Stimulated activated effector memory CD8-positive, alpha-beta T cell treated with anti-CD3 and anti-CD28 coated beads, Interleukin-12 subunit alpha, Interleukin-12 subunit beta, amount 100 ng/mL, for 72 hours (primary cell): ENCODE measurements at regions not wholly inside any gene's neighbourhood (a gene's known extent, or its start where the extent isn't known, plus 50 kb on each side); places are given as distances from the start of the nearest gene placed in this dataset.

Experiments used
- ATAC-seq: fragments of 150-1000 bp; cut with Tn5 transposase; 2 replicates; pipeline ENCODE4 v1.10.0; 2021
- DNase-seq, 2 donors: peaks; one replicate each; pipeline ENCODE4 v3.0.0; 2021 to 2022; ENCODE audit warnings: low spot score in 2 of 2
- H3K27ac Mint-ChIP-seq: one replicate; pipeline ENCODE4 v1.8.0; 2022; ENCODE audit warnings: mild to moderate bottlenecking, mixed read lengths
- H3K36me3 Mint-ChIP-seq: one replicate; pipeline ENCODE4 v1.8.0; 2022; ENCODE audit warnings: mild to moderate bottlenecking, mixed read lengths
- H3K4me1 Mint-ChIP-seq: one replicate; pipeline ENCODE4 v1.8.0; 2022; ENCODE audit warnings: mixed read lengths
- H3K4me3 Mint-ChIP-seq: one replicate; pipeline ENCODE4 v1.8.0; 2022; ENCODE audit warnings: mild to moderate bottlenecking, mixed read lengths
- H3K9me3 Mint-ChIP-seq: one replicate; pipeline ENCODE4 v1.8.0; 2022; ENCODE audit warnings: mixed read lengths

DNA sequence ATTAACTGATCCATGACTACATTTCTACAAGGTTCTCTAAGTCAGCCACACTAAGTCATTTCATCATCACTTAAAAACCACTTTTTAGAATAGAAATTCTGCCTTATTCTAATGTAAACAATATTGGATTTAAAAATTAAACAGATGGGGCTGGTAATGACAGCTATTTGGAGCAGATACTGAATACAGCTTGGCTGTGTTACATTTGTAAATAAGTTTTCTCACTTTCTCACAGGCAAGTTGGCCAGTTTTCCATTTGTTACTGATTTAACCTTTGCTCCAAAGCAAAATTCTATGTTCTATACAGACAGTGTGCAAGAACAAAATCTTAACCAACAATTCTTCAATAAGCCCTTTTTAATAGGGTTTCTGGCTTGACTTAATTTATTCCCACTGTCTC, 370.7 kb downstream of the GRIA2 start:
- Mint-ChIP-seq H3K4me3 (no peak overlapping the region), H3K4me1 (no peaks in the 10 kb centered on the region), H3K36me3 (no peaks in the 10 kb centered on the region), H3K27ac (no peak overlapping the region), H3K9me3 (peaks cover 17% of the 10 kb centered on the region)
- DNase-seq (no peak), ATAC-seq (no peak)

GRCh38 chr4:157590679-157591078, 370.2 kb downstream of the GRIA2 start:
- DNase-seq (no peak), ATAC-seq (no peak)
- Mint-ChIP-seq H3K36me3 (no peaks in the 10 kb centered on the region), H3K27ac (no peak overlapping the region), H3K4me1 (no peaks in the 10 kb centered on the region), H3K9me3 (peaks cover 17% of the 10 kb centered on the region), H3K4me3 (no peak overlapping the region)

DNA sequence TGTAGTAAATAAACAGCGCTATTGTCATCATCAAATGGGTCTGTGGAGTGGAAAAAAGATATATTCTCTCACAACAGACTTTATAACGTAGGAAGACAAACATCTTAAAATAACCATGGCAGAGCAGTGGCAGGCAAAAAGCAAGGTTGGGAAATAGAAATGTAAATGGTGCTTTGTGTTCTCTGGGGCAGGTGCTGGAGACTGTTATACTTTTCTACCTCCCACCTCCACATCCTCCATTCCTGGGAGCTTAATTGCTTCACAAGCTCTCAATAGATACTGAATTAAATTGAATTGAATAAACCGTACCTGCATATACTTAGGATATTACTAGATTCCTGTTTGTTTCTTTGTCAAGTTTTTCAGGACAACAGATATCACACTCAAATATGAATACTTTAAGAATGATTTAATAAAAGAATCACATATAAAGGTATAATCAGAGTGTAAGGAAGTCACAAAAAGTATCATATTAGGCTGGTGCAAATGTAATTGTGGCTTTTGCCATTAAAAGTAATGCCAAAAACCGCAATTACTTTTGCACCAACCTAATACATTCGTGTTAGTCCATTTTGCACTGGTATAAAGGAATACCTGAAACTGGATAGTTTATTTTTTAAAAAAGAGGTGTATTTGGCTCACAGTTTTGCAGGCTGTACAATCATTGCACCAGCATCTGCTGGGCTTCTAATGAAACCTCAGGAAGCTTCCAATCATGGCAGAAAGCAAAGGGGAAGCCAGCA, 367.3 kb downstream of the GRIA2 start:
- Mint-ChIP-seq H3K36me3 (no peaks in the 10 kb centered on the region), H3K27ac (no peak overlapping the region), H3K9me3 (peaks cover 13% of the 10 kb centered on the region), H3K4me1 (no peaks in the 10 kb centered on the region), H3K4me3 (no peak overlapping the region)
- no peak for DNase-seq
- ATAC-seq, result no peak

- H3K36me3 Mint-ChIP-seq, result no peaks in the 10 kb centered on the region
- H3K27ac Mint-ChIP-seq, result no peak overlapping the region
- no peak overlapping the region for H3K4me3 Mint-ChIP-seq
- H3K9me3 Mint-ChIP-seq, result peaks cover 17% of the 10 kb centered on the region
- DNase-seq, result no peak
- no peaks in the 10 kb centered on the region for H3K4me1 Mint-ChIP-seq
- ATAC-seq, result no peak
Measured at GRCh38 chr4:157582141-157582540, 361.6 kb downstream of the GRIA2 start.

- Mint-ChIP-seq H3K36me3 (no peaks in the 10 kb centered on the region), H3K4me1 (no peaks in the 10 kb centered on the region), H3K27ac (no peak overlapping the region), H3K9me3 (peaks cover 14% of the 10 kb centered on the region), H3K4me3 (no peak overlapping the region)
- ATAC-seq (no peak), DNase-seq (no peak)
Measured at GRCh38 chr4:157576671-157577217, 356.2 kb downstream of the GRIA2 start.

DNA sequence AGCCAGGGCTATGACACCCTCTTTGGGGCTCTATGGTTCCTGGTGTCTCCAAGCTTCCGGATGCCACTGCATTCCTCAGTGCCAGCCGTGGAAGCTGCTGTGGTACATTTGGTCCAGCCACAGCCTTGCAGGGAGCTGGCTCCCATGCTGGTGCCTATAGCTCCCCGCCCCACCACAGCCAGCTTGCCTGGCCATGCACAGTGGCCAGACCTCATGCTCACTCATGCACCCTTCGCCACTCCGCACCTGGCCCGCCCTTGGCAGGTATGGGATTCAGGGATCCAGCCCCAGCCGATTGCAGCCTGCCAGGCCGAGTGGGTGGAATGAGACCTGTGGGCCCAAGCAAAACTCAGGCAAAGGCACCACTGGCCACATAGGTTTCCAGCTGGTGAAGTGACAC, 354.8 kb downstream of the GRIA2 start:
- Mint-ChIP-seq H3K9me3 (peaks cover 9% of the 10 kb centered on the region), H3K27ac (no peak overlapping the region), H3K36me3 (no peaks in the 10 kb centered on the region), H3K4me3 (no peak overlapping the region), H3K4me1 (no peaks in the 10 kb centered on the region)
- ATAC-seq (no peak), DNase-seq (no peak)

DNA sequence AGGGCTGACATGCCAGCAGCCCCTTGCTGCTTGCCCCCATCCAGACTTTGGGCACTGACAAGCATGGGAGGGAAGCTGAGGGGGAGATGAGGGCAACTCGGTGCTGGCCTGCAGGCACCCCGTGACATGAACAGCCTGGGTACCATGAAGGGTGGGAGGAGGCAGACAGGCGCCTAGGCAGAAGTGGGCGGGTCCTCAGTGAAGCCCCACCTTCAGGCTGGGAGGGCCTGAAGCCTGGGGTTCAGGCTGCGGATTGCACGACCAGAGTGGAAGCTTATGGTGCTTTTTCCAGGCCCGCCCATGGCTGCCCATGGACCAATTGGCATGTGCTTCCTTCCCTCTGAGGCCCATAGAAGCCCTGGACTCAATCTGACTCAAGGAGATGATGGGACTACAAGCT, 354.1 kb downstream of the GRIA2 start:
- no peak overlapping the region for H3K4me3 Mint-ChIP-seq
- no peak for DNase-seq
- peaks cover 5% of the 10 kb centered on the region for H3K9me3 Mint-ChIP-seq
- no peak overlapping the region for H3K27ac Mint-ChIP-seq
- no peaks in the 10 kb centered on the region for H3K36me3 Mint-ChIP-seq
- no peak for ATAC-seq
- H3K4me1 Mint-ChIP-seq, result no peaks in the 10 kb centered on the region

DNA sequence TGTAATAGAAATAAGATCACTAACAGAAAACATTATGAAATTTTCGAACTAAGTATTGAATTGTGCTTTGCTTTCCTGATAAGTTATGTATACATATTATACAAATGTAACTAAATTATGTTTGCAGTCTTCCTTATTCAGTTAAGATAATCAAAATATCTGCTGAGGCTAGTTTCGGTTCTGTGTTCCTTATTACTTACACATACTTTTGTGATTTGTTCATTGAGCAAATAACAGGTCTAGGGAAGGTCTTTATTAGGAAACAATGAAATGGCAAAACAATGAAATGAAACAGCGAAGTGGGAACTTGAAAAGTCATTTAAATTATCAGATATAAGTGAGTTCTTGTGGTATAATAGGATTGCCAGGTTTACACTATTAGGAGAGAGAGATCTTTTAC, 352.4 kb downstream of the GRIA2 start:
- no peaks in the 10 kb centered on the region for H3K4me1 Mint-ChIP-seq
- DNase-seq, result no peak
- H3K9me3 Mint-ChIP-seq, result peaks cover 5% of the 10 kb centered on the region
- H3K27ac Mint-ChIP-seq, result no peak overlapping the region
- ATAC-seq, result no peak
- no peaks in the 10 kb centered on the region for H3K36me3 Mint-ChIP-seq
- no peak overlapping the region for H3K4me3 Mint-ChIP-seq

- H3K27ac Mint-ChIP-seq, result no peak overlapping the region
- H3K9me3 Mint-ChIP-seq, result peaks cover 5% of the 10 kb centered on the region
- no peaks in the 10 kb centered on the region for H3K36me3 Mint-ChIP-seq
- DNase-seq, result no peak
- H3K4me3 Mint-ChIP-seq, result no peak overlapping the region
- no peak for ATAC-seq
- H3K4me1 Mint-ChIP-seq, result no peaks in the 10 kb centered on the region
Measured at GRCh38 chr4:157572284-157572683, 351.8 kb downstream of the GRIA2 start.

DNA sequence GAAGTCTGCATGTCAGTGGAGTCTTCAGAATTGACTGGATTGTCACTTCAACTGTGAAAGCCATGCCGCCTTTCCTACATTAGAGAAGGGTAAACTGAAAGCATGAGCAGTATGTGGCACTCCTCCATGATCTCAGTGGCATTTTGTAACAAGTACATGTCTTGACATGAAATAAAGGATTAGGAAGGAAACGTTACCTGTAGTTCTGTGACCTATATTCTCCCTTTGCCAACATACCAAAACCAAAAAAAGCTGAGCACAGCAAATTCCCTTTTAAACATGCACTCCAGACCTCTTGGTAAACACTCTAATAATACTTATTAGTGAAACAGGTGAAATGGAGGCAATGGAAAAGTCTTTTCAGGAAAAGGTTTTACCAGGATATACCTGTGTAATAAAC, 344.2 kb downstream of the GRIA2 start:
- Mint-ChIP-seq H3K4me1 (no peaks in the 10 kb centered on the region), H3K27ac (no peak overlapping the region), H3K36me3 (no peaks in the 10 kb centered on the region), H3K9me3 (peaks cover 7% of the 10 kb centered on the region), H3K4me3 (no peak overlapping the region)
- no peak for ATAC-seq
- DNase-seq, result no peak

DNA sequence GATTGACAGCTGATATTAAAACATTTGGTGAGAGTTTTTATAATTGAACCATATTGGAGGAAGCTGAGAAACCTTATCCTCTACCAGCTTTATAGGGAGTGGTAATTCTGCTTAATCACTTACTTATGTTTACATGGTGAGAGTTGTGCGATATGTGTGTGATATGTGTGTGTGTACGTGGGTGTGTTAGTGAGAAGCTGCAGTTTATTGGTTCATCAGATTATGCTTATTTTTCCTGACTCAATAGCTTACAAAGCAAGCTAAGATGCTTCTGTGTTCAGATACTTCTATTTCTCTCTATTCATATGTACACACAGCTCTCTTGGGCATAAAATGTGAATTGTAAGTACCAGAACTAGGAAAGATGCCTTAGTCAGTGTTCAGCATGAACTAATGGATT, 343.7 kb downstream of the GRIA2 start:
- no peak overlapping the region for H3K27ac Mint-ChIP-seq
- ATAC-seq (no peak), DNase-seq (no peak)
- peaks cover 7% of the 10 kb centered on the region for H3K9me3 Mint-ChIP-seq
- no peaks in the 10 kb centered on the region for H3K4me1 Mint-ChIP-seq
- no peaks in the 10 kb centered on the region for H3K36me3 Mint-ChIP-seq
- H3K4me3 Mint-ChIP-seq, result no peak overlapping the region

- H3K36me3 Mint-ChIP-seq, result no peaks in the 10 kb centered on the region
- H3K4me3 Mint-ChIP-seq, result no peak overlapping the region
- H3K27ac Mint-ChIP-seq, result no peak overlapping the region
- ATAC-seq, result no peak
- peaks cover 20% of the 10 kb centered on the region for H3K9me3 Mint-ChIP-seq
- DNase-seq, result no peak
- no peaks in the 10 kb centered on the region for H3K4me1 Mint-ChIP-seq
Measured at GRCh38 chr4:157558016-157558415, 337.5 kb downstream of the GRIA2 start.

DNA sequence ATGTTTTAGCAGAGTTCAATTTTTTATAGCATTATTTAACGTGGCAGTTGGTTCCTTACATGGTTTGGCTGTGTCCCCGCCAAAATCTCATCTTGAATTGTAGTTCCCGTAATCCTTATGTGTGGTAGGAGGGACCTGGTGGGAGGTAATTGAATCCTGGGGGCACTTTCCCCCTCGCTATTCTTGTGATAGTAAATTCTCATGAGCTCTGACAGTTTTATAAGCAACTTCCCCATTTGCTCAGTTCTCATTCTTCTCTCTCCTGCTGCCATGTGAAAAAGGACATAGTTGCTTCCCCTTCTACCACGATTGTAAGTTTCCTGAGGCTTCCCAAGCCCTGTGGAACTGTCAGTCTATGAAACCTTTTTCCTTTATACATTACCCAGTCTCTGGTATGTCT, 329.5 kb downstream of the GRIA2 start:
- no peak for ATAC-seq
- Mint-ChIP-seq H3K4me3 (no peak overlapping the region), H3K4me1 (no peaks in the 10 kb centered on the region), H3K9me3 (peaks cover 23% of the 10 kb centered on the region), H3K27ac (no peak overlapping the region), H3K36me3 (no peaks in the 10 kb centered on the region)
- DNase-seq, result no peak

- no peaks in the 10 kb centered on the region for H3K36me3 Mint-ChIP-seq
- DNase-seq, result no peak
- no peak for ATAC-seq
- no peak overlapping the region for H3K27ac Mint-ChIP-seq
- no peak overlapping the region for H3K4me3 Mint-ChIP-seq
- H3K9me3 Mint-ChIP-seq, result peaks cover 25% of the 10 kb centered on the region
- no peaks in the 10 kb centered on the region for H3K4me1 Mint-ChIP-seq
Measured at GRCh38 chr4:157527954-157528353, 307.4 kb downstream of the GRIA2 start.

DNA sequence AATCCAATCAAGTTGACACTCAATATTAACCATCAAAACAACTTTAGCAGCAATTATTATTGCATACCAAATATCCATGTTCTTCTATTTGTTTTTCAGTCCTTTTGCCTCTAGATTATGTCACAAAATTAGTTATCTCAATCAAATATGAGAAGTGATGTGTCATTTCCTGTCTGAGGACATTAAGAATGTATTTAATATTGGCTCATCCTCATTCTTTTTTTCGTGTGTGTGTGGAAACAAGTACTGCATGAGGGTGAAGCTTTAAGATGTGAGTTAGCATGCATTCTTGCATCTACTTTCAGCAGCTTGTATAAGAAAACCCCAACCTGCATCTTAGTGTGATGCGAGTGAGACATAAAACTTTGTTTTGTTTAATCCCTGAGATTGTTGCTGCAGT, 301.4 kb downstream of the GRIA2 start:
- no peak for DNase-seq
- Mint-ChIP-seq H3K36me3 (no peaks in the 10 kb centered on the region), H3K4me1 (no peaks in the 10 kb centered on the region), H3K4me3 (no peak overlapping the region), H3K9me3 (peaks cover 23% of the 10 kb centered on the region), H3K27ac (no peak overlapping the region)
- ATAC-seq, result no peak

GRCh38 chr4:157514711-157515110, 294.2 kb downstream of the GRIA2 start:
- no peaks in the 10 kb centered on the region for H3K4me1 Mint-ChIP-seq
- peaks cover 14% of the 10 kb centered on the region for H3K9me3 Mint-ChIP-seq
- ATAC-seq, result no peak
- no peak overlapping the region for H3K27ac Mint-ChIP-seq
- no peak overlapping the region for H3K4me3 Mint-ChIP-seq
- no peak for DNase-seq
- no peaks in the 10 kb centered on the region for H3K36me3 Mint-ChIP-seq
